ENCODE measurements at regions not wholly inside any gene's neighbourhood (a gene's known extent, or its start where the extent isn't known, plus 50 kb on each side); places are given as distances from the start of the nearest gene placed in this dataset.

- Histone ChIP-seq H3K36me3 (no peaks in the 10 kb centered on the region), H3K27me3 (no peaks in the 10 kb centered on the region), H3K9me3 (no peaks in the 10 kb centered on the region), H3K27ac (no peak overlapping the region), H3K4me1 (no peaks in the 10 kb centered on the region), H3K4me3 (no peak overlapping the region)
- peak in 1 of 2 donors; percentile 46 for DNase-seq
- no peak for TF ChIP-seq POLR2A (IDR thresholded peaks at IDR 0.05)
- peak; percentile 13 to 63 (median 57) for TF ChIP-seq CTCF (IDR thresholded peaks at IDR 0.05)
- ATAC-seq (ENCODE audit: low FRiP score in 2 of 2): peak; percentile 67 to 83
- WGBS, 2 donors: 32 to 63% methylated on average over 3 to 5 of the region's 5 CpGs
Observed at GRCh38 chr14:30375296-30375892, 183.6 kb upstream of the G2E3 start.

- DNase-seq (no peak), ATAC-seq (ENCODE audit: low FRiP score in 2 of 2) (no peak)
- WGBS, 2 donors: 64 to 76% methylated on average over 2 of the region's 2 CpGs
- no peaks in the 10 kb centered on the region for H3K36me3 ChIP-seq
- H3K27ac ChIP-seq: no peak overlapping the region
- TF ChIP-seq POLR2AphosphoS5 (IDR thresholded peaks at IDR 0.05) (no peak), CTCF (IDR thresholded peaks at IDR 0.05) (no peak), EP300 (IDR thresholded peaks at IDR 0.05) (no peak), POLR2A (IDR thresholded peaks at IDR 0.05) (no peak)
- no peaks in the 10 kb centered on the region for H3K4me1 ChIP-seq
- H3K4me3 ChIP-seq: no peak overlapping the region
- no peaks in the 10 kb centered on the region for H3K9me3 ChIP-seq
- no peaks in the 10 kb centered on the region for H3K27me3 ChIP-seq
Observed at GRCh38 chr14:30381861-30382480, 177.0 kb upstream of the G2E3 start.

GRCh38 chr14:30385925-30386324 lies 173.0 kb upstream of the G2E3 start:
- Histone ChIP-seq H3K27ac (no peak overlapping the region), H3K4me1 (no peaks in the 10 kb centered on the region), H3K36me3 (no peaks in the 10 kb centered on the region), H3K4me3 (no peak overlapping the region), H3K9me3 (no peaks in the 10 kb centered on the region), H3K27me3 (no peaks in the 10 kb centered on the region)
- ATAC-seq (ENCODE audit: low FRiP score in 2 of 2) (no peak), DNase-seq (no peak)
- WGBS, 2 donors: 78 to 81% methylated on average over 1 of the region's 1 CpG
- TF ChIP-seq CTCF (IDR thresholded peaks at IDR 0.05): no peak
- TF ChIP-seq POLR2A (IDR thresholded peaks at IDR 0.05): no peak
- TF ChIP-seq EP300 (IDR thresholded peaks at IDR 0.05): no peak
- no peak for TF ChIP-seq POLR2AphosphoS5 (IDR thresholded peaks at IDR 0.05)

- Histone ChIP-seq H3K9me3 (no peaks in the 10 kb centered on the region), H3K36me3 (no peaks in the 10 kb centered on the region), H3K27me3 (no peaks in the 10 kb centered on the region), H3K27ac (no peak overlapping the region), H3K4me1 (no peaks in the 10 kb centered on the region), H3K4me3 (no peak overlapping the region)
- TF ChIP-seq EP300 (IDR thresholded peaks at IDR 0.05) (no peak), POLR2AphosphoS5 (IDR thresholded peaks at IDR 0.05) (no peak), CTCF (IDR thresholded peaks at IDR 0.05) (no peak), POLR2A (IDR thresholded peaks at IDR 0.05) (no peak)
- no peak for DNase-seq
- peak in 1 of 2 donors; percentile 23 for ATAC-seq (ENCODE audit: low FRiP score in 2 of 2)
- WGBS, 2 donors: 57 to 66% methylated on average over 3 of the region's 3 CpGs
Observed at GRCh38 chr14:30387871-30388270, 171.1 kb upstream of the G2E3 start.

All from upper lobe of left lung (tissue), 6 donors.